Stomach (tissue), 4 donors: ENCODE measurements at regions not wholly inside any gene's neighbourhood (a gene's known extent, or its start where the extent isn't known, plus 50 kb on each side); places are given as distances from the start of the nearest gene placed in this dataset.

Source experiments
- EP300 ChIP-seq: sonication (generic); formaldehyde crosslinking; IDR thresholded peaks from one replicate; pipeline ENCODE4 v1.6.1; 2017; ENCODE audit warnings: antibody characterized with exemption
- POLR2A ChIP-seq, 4 donors: fragments of 450-650 bp; IDR thresholded peaks; one replicate each; pipeline ENCODE4 v1.6.1; 2016; ENCODE audit warnings: antibody characterized with exemption in 4 of 4, control low read depth in 2 of 4, mild to moderate bottlenecking in 1 of 4, moderate library complexity in 1 of 4
- TF ChIP-seq, protein P1 (sequence below), 7 experiments: fragments of 450-650 bp in 4 of 7; fragments of 200-600 bp in 3 of 7; sonication (generic) in 3 of 7; IDR thresholded peaks; one replicate each; pipeline ENCODE4 v1.5.1; 2016 to 2019; ENCODE audit warnings: antibody characterized with exemption in 7 of 7, control low read depth in 2 of 7, mild to moderate bottlenecking in 1 of 7

DNA sequence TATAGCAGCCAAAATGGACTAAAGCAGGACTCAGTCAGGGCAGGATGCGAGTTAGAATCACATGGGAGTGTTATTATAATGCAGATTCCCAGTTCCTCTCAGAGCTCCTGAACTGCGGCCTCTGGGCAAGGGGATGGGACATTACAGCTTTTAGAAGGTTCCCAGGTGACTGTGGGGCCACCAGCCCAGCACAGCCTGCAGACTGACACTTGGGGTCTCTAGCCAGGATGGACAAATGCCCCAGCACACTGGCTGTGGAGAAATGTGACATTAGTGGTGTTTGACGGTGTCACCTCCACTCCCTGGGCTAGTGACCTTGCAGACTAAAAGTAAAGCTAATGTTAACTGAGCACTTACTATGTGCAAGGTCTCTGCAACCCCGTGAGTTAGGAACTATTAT, 238.0 kb upstream of the HS6ST1 start:
- TF ChIP-seq EP300 (no peak), POLR2A (IDR thresholded peaks at IDR 0.05) (no peak)
- TF ChIP-seq, protein P1, sequence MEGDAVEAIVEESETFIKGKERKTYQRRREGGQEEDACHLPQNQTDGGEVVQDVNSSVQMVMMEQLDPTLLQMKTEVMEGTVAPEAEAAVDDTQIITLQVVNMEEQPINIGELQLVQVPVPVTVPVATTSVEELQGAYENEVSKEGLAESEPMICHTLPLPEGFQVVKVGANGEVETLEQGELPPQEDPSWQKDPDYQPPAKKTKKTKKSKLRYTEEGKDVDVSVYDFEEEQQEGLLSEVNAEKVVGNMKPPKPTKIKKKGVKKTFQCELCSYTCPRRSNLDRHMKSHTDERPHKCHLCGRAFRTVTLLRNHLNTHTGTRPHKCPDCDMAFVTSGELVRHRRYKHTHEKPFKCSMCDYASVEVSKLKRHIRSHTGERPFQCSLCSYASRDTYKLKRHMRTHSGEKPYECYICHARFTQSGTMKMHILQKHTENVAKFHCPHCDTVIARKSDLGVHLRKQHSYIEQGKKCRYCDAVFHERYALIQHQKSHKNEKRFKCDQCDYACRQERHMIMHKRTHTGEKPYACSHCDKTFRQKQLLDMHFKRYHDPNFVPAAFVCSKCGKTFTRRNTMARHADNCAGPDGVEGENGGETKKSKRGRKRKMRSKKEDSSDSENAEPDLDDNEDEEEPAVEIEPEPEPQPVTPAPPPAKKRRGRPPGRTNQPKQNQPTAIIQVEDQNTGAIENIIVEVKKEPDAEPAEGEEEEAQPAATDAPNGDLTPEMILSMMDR (IDR thresholded peaks at IDR 0.05), result no peak
